Stimulated activated CD8-positive, alpha-beta memory T cell treated with anti-CD3 and anti-CD28 coated beads, Interleukin-7, amount 100 ng/mL, for 48 hours (primary cell): ENCODE measurements at regions not wholly inside any gene's neighbourhood (a gene's known extent, or its start where the extent isn't known, plus 50 kb on each side); places are given as distances from the start of the nearest gene placed in this dataset.
"Not testable (repeated sequence)": the region's sequence is repeated elsewhere in the genome, so short reads cannot be mapped to it uniquely, and the experiment has no call there.

Experiments
- DNase-seq, 2 donors: peaks; one replicate each; pipeline ENCODE4 v3.0.0-alpha.2; 2020; ENCODE audit warnings: low read depth in 1 of 2; ENCODE audit errors: extremely low read depth in 1 of 2

DNA sequence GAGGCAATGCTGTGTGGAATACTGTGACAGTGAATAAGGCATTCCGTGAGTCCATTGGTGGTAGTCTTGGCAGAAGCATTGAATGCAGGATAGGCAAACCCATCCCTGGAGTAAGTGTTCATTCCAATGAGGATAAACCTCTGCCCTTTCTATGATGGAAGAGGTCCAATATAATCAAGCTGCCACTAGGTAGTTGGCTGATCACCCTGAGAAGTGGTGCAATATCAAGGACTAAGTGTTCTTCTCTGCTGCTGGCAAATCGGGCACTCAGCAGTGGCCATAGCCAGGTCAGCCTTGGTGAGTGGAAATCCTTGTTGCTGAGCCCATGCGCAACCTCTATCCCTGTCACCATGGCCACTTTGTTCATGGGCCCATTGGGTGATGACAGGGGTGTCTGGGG, 70.1 kb downstream of the FBXO4 start:
- no peak for DNase-seq

DNA sequence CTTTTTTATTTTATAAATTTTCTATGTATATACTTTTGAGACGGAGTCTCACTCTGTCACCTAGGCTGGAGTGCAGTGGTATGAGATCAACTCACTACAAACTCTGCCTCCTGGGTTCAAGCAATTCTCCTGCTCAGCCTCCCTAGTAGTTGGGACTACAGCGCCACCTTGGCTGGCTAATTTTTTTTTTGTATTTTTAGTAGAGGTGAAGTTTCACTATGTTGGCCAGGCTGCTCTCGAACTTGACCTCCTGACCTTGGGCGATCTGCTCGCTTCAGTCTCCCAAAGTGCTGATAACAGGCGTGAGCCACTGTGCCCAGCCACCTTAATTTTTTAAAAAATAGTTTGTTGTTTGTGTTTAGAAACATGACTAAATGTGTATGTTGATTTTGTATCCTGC, 76.6 kb downstream of the FBXO4 start:
- DNase-seq = no peak

DNA sequence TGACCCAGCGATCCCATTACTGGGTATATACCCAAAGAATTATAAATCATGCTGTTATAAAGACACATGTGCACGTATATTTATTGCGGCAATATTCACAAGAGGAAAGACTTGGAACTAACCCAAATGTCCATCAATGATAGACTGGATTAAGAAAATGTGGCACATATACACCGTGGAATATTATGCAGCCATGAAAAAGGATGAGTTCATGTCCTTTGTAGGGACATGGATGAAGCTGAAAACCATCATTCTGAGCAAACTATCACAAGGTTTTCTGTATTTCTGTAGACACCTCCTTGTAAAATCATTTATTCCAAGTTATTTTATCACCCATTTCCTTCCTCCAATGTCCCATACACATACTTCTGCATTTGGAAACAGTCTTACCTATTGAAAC, 78.8 kb downstream of the FBXO4 start:
- DNase-seq = not testable (repeated sequence)

DNA sequence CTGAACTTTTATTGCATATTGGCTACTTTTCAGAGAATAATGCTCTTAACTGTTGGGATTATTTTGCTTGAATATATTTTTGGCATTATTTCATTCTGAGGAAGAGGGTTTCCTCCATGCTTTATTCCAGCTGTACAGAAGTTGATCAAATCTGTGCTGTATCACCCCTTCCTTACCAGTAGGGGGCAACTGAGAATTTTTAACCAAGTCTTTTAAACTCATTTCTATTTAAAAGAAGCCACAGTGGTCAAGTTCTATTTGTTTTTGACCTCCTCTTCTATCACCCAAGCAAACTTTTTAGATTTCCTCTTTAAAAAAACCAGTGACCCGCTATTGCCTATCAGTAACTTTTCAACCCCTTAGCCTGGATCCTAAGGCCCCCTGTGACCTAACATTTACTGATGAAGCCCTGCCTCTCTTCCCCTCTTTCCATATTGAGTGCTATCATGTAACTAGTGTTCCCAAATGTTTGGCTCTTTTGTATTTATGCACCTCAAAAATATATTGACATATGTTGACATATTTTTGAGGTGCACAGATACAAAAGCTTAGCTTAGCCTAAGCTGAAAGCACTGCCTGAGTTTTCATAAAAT, 80.6 kb downstream of the FBXO4 start:
- DNase-seq = no peak

DNA sequence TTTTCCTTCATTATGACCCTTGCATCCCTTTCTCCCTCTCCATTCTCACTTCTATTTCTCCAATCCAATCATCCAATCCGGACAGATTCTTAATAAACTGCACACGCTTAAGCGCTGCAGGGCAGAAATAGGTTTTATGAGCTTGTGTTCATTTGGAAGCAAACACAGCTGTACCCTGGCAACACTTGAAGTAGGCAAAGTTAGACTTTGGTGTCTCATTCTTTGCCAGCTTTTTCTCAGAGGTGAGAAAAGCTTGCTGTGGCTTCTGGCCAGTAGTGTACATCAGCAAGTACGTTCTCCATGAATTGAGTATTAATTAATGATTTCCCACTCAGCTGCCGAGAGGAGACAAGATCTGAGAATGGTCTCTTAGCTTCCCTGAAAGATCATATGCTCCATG, 88.5 kb downstream of the FBXO4 start:
- no peak for DNase-seq

DNA sequence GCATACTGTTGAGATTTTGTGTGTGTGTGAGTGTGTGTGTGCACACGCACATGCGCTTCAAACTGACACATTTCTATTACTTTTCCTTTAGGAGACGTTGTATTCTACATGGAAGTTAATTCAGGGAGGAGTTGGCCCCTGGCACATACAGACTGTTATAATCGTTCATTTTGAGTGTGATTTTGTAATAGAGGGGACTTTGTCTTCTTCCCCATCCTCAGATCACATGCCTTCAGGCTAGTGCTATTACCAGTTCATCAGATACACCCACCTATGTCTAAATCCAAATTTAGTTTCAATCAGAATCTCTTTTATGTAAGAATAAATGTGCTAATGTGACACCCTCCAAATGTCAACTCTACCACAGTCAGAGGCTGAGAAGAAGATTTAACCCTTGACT, 90.2 kb downstream of the FBXO4 start:
- DNase-seq = no peak

DNA sequence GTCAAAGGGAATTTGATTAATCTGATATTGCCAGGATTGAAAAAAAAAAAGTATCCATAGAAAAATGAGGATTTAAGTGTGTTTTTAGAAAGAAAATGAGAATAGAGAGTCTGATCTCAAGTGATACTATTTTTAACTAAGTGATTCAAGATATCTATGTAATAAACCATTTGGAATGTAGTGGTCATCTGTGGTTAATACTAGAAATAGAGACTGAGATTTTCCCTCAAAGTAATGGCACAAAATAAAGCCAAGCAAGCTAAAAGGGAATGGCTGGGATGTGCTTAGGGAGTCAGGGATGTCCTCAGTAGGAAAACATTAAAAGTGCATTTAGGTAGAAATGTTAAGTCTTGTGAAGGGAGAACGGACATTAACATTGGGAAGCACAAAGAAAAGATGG, 90.6 kb downstream of the FBXO4 start:
- DNase-seq = no peak

DNA sequence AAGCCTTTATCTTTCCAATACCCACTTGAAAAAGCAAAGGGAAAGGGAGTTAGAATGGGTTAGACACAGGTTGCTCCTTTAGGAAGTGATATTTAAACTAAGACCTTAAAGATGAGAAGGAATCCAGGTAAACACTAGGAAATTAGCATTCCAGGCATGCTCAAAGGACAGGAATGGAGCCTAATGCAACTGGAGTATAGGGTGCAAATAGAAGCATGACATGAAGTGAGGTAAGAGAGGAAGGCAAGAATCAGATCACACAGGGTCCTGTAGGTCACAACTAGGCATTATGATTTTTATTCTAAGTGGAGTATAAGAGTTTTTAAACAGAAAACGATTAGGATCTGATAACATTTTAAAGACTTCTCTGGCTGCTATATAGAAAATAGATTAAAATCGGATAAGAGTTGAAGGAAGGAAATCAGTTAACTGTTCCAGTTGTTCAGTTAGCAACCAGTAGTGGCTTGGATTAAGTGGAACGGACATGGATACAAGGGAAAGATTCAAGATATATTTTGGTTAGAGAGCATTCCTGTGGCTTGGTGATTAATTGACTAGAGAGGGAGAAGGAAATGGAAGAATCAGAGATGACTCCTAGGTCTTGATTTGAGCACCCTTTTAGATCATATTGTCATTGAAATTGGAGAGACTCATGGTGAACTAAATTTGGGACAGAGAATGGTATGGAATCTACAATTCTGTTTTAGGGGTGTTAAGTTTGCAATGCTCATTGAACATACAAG, 95.9 kb downstream of the FBXO4 start:
- DNase-seq = no peak

DNA sequence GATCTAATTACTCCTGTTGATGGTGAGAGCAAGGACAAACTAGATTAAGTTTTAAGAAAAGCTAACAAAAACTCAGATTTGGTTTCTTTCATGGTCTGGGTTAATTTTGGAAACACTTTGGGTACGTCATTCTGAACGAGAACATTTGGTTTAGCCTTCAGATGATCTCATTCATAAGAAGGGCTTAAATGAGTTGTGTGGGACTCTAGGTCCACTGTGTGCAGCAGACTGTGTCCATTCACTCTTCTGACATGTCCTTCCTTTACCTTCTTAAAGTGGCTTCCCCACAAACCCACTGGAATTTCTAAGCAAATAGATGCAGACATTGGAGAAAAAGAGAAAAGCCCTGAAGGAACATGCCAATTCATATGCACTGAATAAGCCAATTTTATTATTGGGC, 96.8 kb downstream of the FBXO4 start:
- DNase-seq = no peak

DNA sequence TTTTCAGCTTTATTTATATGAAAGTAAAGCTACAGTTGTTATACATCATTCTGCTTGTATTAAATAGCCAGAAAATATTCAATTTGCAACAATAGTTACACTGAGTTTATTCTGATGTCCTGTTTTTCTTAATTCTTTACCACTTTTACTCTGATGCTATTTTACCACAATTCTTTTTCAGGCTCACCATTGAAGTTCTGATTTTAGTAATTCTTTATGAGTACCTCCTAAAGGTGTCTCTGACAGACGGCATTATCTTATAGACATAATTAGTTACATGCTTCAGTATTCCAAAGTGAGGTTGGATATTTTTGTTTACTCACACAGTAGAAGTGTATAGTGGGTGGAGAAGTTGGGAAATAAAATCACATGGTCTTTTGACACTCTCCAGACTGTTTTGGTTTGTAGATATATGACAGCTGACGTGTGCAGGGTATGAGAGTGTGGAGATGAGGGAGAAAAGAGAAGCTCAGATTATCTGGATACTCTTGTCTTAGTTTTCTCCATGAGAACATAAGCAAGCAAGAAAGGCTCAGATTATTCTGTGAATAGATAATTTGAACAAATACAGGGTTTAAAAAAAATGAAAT, 97.4 kb downstream of the FBXO4 start:
- no peak for DNase-seq

DNA sequence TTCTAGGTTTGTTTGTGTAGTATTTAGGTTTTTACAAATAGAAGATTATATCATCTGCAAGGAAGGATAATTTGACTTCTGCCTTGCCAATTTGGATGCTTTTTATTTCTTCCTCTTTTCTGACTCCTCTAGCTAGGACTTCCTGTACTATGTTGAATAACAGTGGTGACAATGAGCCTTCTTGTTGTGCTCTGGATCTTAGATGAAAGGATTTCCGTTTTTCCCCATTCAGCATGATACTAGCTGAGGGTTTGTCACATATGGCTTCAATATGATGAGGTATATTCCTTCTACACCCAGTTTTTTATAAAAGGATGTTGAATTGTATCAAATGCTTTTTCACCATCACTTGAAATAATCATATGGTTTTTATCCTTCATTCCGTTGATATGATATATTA, 101.4 kb downstream of the FBXO4 start:
- DNase-seq = no peak

DNA sequence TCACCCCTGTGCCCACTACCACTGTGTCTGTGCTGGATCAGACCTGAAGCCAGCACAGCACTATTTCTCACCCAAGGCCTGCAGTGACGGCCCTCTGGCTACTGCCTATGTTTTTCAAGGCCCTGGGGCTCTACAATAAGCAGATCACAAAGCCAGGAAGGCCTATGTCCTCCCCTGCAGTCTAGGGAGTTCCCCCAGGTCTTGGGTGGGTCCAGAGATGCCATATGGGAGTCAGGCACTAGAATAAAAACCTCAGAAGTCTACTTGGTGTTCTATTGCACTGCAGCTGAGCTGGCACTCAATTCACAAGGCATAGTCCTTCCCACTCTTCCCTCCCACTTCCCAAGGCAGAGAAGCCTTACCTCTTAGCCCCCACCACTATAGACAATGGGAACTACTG, 107.1 kb downstream of the FBXO4 start:
- no peak for DNase-seq

DNA sequence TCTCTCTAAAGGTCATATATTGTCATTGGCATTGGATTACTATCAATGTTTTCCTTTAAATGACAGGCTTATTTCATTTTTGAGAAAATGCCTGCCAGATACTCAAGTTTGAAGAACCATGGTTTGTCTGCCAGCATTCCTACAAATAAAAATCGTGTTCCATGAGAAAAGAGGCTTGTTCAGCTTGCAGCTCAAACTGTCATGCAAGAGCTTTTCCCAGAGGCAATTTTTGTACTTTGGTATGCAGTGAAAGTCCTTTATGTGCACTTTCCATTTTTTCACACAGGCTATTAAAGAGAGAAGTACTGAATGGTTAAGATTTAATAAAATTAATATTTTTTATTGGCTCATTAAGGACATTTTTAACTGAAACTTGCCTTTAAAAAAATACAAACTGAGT, 110.4 kb downstream of the FBXO4 start:
- DNase-seq = no peak

DNA sequence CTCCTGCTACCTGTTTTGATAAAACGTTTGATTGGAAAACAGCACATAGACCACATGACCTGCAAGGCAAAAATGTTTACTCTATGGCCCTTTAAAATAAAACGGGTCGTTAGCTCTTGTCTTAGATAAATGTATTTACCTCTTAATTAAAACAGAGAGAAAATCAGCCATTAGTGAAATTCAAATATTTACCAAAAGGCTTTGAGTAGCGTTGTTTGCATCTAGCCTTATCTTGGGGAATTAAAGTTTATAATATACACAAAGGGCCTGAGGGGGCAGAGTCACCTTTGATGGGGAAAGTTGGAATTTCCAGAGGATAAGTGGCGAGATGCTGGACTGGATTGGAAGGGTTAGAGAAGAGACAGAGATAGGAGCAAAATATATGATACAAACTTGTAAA, 111.3 kb downstream of the FBXO4 start:
- DNase-seq = no peak

DNA sequence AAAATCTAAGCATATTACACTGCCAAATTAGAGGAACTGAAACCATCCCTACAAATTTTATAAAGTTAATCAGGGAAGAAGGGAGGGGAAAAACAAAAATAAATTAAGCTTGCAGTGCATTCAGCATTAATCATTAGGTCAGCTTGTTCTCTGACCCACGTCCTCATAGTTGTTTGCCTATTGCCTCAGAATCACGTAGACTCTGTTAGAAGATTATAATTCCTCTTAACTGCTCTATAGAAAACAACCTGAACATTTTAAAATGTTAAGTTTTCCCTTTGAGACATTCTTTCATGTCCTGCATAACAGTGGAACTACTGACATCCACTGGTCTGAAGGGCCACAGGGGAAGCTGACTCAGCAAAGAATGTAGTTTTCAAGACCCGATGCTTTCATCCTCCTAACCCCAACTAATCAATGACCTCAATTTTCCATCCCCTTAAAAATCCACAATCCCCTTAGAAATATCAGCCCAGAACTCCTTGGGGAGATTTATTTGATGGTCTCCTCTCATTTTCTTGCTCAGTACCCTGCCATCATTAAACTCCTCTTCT, 112.4 kb downstream of the FBXO4 start:
- no peak for DNase-seq

DNA sequence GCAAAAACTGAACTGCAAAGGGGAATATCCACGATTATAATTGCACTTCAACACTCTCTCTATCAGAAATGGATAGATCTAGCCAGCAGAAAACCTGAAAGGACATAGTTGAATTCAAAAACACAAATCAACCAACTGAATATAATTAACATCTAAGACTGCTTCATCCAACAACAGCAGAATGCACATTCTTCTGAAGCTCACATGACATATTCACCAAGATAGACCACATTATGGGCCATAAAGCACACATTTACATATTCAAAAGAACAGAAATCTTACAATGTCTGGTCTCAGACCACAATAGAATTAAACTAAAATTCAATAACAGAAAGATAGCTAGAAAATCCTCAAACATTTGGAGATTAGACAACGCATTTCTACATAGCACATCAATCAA, 118.3 kb downstream of the FBXO4 start:
- no peak for DNase-seq

DNA sequence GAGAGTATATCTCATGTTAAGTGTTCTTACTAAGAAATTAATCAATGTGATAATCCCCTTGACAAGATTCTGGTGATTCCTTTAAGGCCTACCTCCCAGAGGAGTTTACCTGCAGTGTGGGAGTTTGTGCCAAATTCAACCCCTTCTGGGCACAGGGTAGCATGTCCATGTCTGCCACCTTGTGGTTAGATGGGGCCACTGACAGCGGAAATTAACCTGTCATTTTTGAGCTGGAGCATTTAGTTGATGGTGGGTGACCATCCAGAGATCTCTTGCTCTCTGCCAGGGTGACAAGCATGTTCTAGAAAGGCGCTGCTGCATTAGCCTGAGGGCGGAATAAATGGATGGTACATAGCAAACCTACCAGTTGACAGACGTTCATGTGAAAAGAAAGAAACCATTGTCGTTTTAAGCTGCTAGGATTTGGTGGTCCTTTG, 132.2 kb downstream of the FBXO4 start:
- DNase-seq = peak; percentile 10 to 13

DNA sequence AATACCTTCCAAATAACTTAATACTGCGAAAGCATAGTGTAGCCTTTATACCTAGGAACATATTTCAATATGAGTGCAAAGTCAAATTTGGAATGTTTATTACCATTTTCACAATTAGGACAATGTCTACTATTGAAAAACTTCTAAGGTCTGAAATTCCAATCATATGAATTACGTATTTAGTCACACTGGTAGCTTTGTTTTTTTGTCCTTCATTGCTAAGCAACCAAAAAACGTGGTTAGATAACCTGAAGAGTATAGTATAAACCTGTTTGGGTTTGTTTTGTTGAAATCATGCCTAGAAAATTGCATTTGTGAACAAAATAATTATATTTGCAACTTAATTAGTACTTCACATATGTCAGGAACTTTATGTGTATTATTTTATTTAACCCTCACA, 134.2 kb downstream of the FBXO4 start:
- DNase-seq = no peak

DNA sequence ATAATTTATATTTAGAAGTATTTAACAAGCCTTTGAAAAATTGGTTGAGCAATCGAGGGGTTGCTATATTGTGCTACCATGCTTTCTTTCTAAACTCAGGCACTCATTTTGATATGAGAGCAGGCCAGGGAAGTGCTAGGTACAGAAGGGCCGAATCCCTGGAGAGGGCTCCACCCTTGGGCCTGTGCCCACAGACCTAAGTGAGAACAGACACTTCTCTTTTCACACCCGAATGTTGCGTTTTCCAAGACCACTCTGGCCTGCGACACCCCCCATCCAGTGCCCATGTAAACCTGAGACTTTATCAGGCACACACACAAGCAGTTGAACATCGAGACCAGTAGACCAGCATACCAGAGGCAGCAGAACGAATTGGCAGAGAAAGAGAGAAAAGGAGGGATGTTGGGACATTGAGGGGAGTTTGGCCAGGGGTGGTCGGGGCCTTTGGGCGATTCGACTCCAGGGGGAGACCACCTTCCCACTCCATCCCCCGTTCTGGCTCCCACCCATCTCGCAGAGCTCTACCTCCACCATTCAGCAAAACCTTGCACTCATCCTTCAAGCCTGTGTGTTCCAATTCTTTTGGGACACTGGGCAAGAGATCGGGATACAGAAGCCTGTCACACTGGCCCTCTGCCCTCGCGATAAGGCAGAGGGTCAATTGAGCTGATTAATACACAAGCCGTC, 134.8 kb downstream of the FBXO4 start:
- no peak for DNase-seq

DNA sequence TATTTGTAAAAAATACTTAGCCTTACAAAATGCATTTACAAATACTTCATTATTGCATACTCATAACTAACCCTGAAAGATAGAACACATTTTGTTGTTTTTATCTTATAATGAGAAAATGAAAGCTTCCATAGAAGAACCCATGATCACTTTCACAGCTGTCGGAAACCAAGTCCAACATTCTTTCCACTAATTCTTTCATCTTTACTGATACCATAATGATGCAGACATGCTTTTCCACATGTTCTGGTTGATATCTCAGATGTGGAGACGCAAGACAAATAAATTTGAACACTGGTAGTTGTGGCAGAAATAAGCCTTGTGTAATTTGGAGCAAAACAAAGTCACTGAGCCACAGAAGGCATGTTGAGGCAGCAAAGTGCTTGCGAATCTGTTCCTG, 136.0 kb downstream of the FBXO4 start:
- no peak for DNase-seq

DNA sequence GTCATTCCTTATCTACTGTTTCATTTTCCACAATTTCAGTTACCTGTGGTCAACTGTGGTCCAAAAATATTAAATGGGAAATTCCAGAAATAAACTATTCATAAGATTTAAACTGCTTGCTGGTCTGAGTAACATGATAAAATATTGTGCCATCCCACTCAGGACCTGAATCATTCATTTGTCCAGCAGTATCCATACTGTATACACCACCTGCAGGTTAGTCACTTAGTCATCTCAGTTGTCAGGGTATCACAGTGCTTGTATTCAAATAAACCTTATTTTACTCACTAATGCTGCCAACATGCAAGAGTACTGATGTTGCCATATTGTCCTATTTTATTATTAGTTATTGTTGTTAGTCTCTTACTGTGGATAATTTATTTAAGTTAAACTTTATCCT, 139.7 kb downstream of the FBXO4 start:
- DNase-seq = no peak

DNA sequence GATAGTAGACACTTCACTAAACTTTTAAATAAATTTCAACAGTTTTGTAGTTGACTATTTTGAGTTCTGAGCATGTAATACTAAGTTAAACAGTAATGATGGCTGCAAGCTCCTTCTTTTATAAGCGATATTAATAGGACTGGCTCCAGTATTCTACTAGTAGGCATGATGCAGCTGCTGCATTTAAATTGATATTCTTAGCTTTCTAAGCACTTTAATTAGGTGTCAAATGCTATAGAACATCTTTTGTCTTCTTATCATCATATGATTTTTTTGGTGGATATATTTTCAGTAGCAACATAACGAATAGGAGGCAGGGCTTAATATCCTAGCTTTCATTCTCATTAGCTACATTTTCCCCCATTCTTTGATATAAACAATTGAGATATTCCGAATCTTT, 141.1 kb downstream of the FBXO4 start:
- DNase-seq = no peak
